Prostate gland (tissue), 2 donors: ENCODE measurements at regions not wholly inside any gene's neighbourhood (a gene's known extent, or its start where the extent isn't known, plus 50 kb on each side); places are given as distances from the start of the nearest gene placed in this dataset.

Experiments
- DNase-seq: peaks from one replicate; pipeline ENCODE4 v3.0.0-alpha.2; 2019; ENCODE audit warnings: low spot score
- H3K27ac ChIP-seq, 2 donors: fragments of 200-600 bp; sonication (generic); 2 replicates each; pipeline ENCODE4 v1.5.1; 2017 to 2019
- H3K27me3 ChIP-seq: fragments of 200-600 bp; sonication (generic); replicated peaks from 2 replicates; pipeline ENCODE4 v1.5.1; 2019; ENCODE audit not compliant: insufficient read depth
- H3K36me3 ChIP-seq, 2 donors: fragments of 200-600 bp; sonication (generic); 1 replicate in 1 of 2; 2 replicates in 1 of 2; pipeline versions ENCODE4 v1.5.1 to v1.8.1; 2017 to 2019
- H3K4me1 ChIP-seq: fragments of 200-600 bp; sonication (generic); replicated peaks from 2 replicates; pipeline ENCODE4 v1.5.1; 2019
- H3K4me3 ChIP-seq, 2 donors: fragments of 200-600 bp; sonication (generic); 2 replicates each; pipeline ENCODE4 v1.5.1; 2017 to 2019
- H3K9me3 ChIP-seq: fragments of 200-600 bp; sonication (generic); 2 replicates; pipeline ENCODE4 v1.5.1; 2017
- CTCF ChIP-seq, 4 experiments: fragments of 200-600 bp in 2 of 4; fragments of 450-650 bp in 2 of 4; sonication (generic) in 2 of 4; IDR thresholded peaks; 1 replicate in 3 of 4; 2 replicates in 1 of 4; pipeline ENCODE4 v1.5.1; 2016 to 2019; ENCODE audit warnings: antibody characterized with exemption in 4 of 4, mild to moderate bottlenecking in 2 of 4, moderate library complexity in 2 of 4
- POLR2A ChIP-seq: fragments of 450-650 bp; IDR thresholded peaks from one replicate; pipeline ENCODE4 v1.6.1; 2016; ENCODE audit warnings: antibody characterized with exemption, mild to moderate bottlenecking
- POLR2AphosphoS5 ChIP-seq: sonication (generic); formaldehyde crosslinking; IDR thresholded peaks from one replicate; pipeline ENCODE4 v1.6.1; 2017; ENCODE audit warnings: antibody characterized with exemption
- WGBS: methylation state at CpG from one replicate; pipeline ENCODE4 v1.1.5; 2018; 5-methylcytosine and 5-hydroxymethylcytosine counted together
- intact Hi-C: fragments of 100-400 bp; cut with DNase I; formaldehyde crosslinking; loops from one replicate; pipeline ENCODE4 v1.14.2; 2022

GRCh38 chr6:1226277-1227099, 85.4 kb upstream of the FOXQ1 start:
- Histone ChIP-seq H3K4me3 (no peak overlapping the region), H3K27ac (no peak overlapping the region), H3K4me1 (no peaks in the 10 kb centered on the region), H3K27me3 (no peaks in the 10 kb centered on the region), H3K36me3 (no peaks in the 10 kb centered on the region), H3K9me3 (no peaks in the 10 kb centered on the region)
- intact Hi-C loops: no loop called here
- 73% methylated on average over 18 of the region's 18 CpGs for WGBS
- TF ChIP-seq CTCF (IDR thresholded peaks at IDR 0.05) (no peak), POLR2A (no peak), POLR2AphosphoS5 (no peak)
- no peak for DNase-seq

GRCh38 chr6:1224514-1224913, 87.4 kb upstream of the FOXQ1 start:
- no peak overlapping the region for H3K27ac ChIP-seq
- TF ChIP-seq CTCF (IDR thresholded peaks at IDR 0.05) (no peak), POLR2AphosphoS5 (no peak), POLR2A (no peak)
- no peaks in the 10 kb centered on the region for H3K27me3 ChIP-seq
- H3K9me3 ChIP-seq: no peaks in the 10 kb centered on the region
- 96% methylated on average over 2 of the region's 2 CpGs for WGBS
- no peak for DNase-seq
- no peak overlapping the region for H3K4me3 ChIP-seq
- H3K36me3 ChIP-seq: no peaks in the 10 kb centered on the region
- H3K4me1 ChIP-seq: no peaks in the 10 kb centered on the region
- intact Hi-C loops: no loop called here

GRCh38 chr6:1222728-1223595, 88.9 kb upstream of the FOXQ1 start:
- Histone ChIP-seq H3K4me3 (no peak overlapping the region), H3K9me3 (no peaks in the 10 kb centered on the region), H3K27ac (no peak overlapping the region), H3K27me3 (no peaks in the 10 kb centered on the region), H3K4me1 (no peaks in the 10 kb centered on the region), H3K36me3 (no peaks in the 10 kb centered on the region)
- TF ChIP-seq CTCF (IDR thresholded peaks at IDR 0.05) (no peak), POLR2A (no peak), POLR2AphosphoS5 (no peak)
- intact Hi-C loops: no loop called here
- no peak for DNase-seq
- WGBS: 75% methylated on average over 13 of the region's 13 CpGs

GRCh38 chr6:1217396-1217795, 94.5 kb upstream of the FOXQ1 start:
- Histone ChIP-seq H3K9me3 (no peaks in the 10 kb centered on the region), H3K27me3 (no peaks in the 10 kb centered on the region), H3K4me1 (no peaks in the 10 kb centered on the region), H3K27ac (no peak overlapping the region), H3K36me3 (no peaks in the 10 kb centered on the region), H3K4me3 (no peak overlapping the region)
- DNase-seq: no peak
- 79% methylated on average over 5 of the region's 5 CpGs for WGBS
- no peak for TF ChIP-seq CTCF (IDR thresholded peaks at IDR 0.05)
- no peak for TF ChIP-seq POLR2AphosphoS5
- no peak for TF ChIP-seq POLR2A
- intact Hi-C loops: no loop called here
